Breast epithelium (tissue), 4 donors: ENCODE measurements at regions not wholly inside any gene's neighbourhood (a gene's known extent, or its start where the extent isn't known, plus 50 kb on each side); places are given as distances from the start of the nearest gene placed in this dataset.
"Not testable (repeated sequence)": the region's sequence is repeated elsewhere in the genome, so short reads cannot be mapped to it uniquely, and the experiment has no call there.

Experiments used
- DNase-seq, 2 donors: peaks; one replicate each; pipeline ENCODE4 v3.0.0-alpha.2; 2019; ENCODE audit warnings: low spot score in 2 of 2
- H3K27ac ChIP-seq, 2 donors: fragments of 200-600 bp; sonication (generic) in 1 of 2; one replicate each; pipeline ENCODE4 v1.5.1; 2016 to 2019; ENCODE audit warnings: mild to moderate bottlenecking in 1 of 2
- H3K27me3 ChIP-seq, 2 donors: fragments of 200-600 bp; sonication (generic) in 1 of 2; one replicate each; pipeline versions ENCODE4 v1.5.1 to v1.6.0; 2017 to 2019; ENCODE audit warnings: control low read depth in 1 of 2, mild to moderate bottlenecking in 1 of 2
- H3K36me3 ChIP-seq: fragments of 200-600 bp; one replicate; pipeline ENCODE4 v1.5.1; 2019
- H3K4me1 ChIP-seq, 2 donors: fragments of 200-600 bp; sonication (generic); one replicate each; pipeline ENCODE4 v1.5.1; 2016 to 2019; ENCODE audit warnings: control low read depth in 1 of 2
- H3K4me3 ChIP-seq, 3 donors: fragments of 200-600 bp; sonication (generic); 1 replicate in 2 of 3; 2 replicates in 1 of 3; pipeline ENCODE4 v1.5.1; 2016 to 2019; ENCODE audit warnings: mild to moderate bottlenecking in 3 of 3, moderate library complexity in 2 of 3
- H3K9me3 ChIP-seq, 2 donors: fragments of 200-600 bp; sonication (generic) in 1 of 2; one replicate each; pipeline ENCODE4 v1.5.1; 2016 to 2019; ENCODE audit warnings: control low read depth in 1 of 2
- POLR2A ChIP-seq: fragments of 450-650 bp; IDR thresholded peaks from one replicate; pipeline ENCODE4 v1.6.1; 2016; ENCODE audit warnings: antibody characterized with exemption, mild to moderate bottlenecking, moderate library complexity
- POLR2AphosphoS5 ChIP-seq, 3 donors: sonication (generic); formaldehyde crosslinking; IDR thresholded peaks; one replicate each; pipeline ENCODE4 v1.6.1; 2017; ENCODE audit warnings: antibody characterized with exemption in 3 of 3
- intact Hi-C: fragments of 100-400 bp; cut with DNase I; formaldehyde crosslinking; loops from one replicate; pipeline ENCODE4 v1.15.1; 2023; ENCODE audit warnings: low total_unique reads
- TF ChIP-seq, protein P1 (sequence below), 3 donors: fragments of 450-650 bp; IDR thresholded peaks; one replicate each; pipeline ENCODE4 v1.5.1; 2016 to 2017; ENCODE audit warnings: antibody characterized with exemption in 3 of 3, mild to moderate bottlenecking in 3 of 3, moderate library complexity in 3 of 3

DNA sequence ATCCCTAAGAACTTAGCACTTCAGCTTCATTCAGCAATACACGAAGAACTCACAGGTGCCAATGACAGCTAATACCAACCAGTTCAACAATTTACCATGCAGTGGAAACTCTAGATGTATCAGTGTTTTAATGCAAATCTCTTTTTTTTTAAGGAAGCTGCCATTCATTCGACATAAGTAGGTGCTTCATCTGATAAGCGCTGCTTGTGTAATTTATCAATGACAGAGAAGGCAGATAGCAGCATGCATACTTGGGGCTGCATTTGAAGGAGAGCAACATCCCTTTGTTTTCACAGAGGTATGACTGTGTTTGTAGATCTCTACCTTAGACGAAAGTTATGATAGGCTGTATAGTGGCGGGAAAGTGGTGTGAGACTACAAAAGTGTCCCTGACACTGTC, 977.1 kb downstream of the AACS start:
- H3K4me3 ChIP-seq = no peak overlapping the region
- intact Hi-C loops = no loop called here
- H3K27ac ChIP-seq = no peak overlapping the region
- TF ChIP-seq POLR2A (no peak), POLR2AphosphoS5 (IDR thresholded peaks at IDR 0.05) (no peak)
- TF ChIP-seq, protein P1, sequence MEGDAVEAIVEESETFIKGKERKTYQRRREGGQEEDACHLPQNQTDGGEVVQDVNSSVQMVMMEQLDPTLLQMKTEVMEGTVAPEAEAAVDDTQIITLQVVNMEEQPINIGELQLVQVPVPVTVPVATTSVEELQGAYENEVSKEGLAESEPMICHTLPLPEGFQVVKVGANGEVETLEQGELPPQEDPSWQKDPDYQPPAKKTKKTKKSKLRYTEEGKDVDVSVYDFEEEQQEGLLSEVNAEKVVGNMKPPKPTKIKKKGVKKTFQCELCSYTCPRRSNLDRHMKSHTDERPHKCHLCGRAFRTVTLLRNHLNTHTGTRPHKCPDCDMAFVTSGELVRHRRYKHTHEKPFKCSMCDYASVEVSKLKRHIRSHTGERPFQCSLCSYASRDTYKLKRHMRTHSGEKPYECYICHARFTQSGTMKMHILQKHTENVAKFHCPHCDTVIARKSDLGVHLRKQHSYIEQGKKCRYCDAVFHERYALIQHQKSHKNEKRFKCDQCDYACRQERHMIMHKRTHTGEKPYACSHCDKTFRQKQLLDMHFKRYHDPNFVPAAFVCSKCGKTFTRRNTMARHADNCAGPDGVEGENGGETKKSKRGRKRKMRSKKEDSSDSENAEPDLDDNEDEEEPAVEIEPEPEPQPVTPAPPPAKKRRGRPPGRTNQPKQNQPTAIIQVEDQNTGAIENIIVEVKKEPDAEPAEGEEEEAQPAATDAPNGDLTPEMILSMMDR (IDR thresholded peaks at IDR 0.05) = no peak
- no peak for DNase-seq
- H3K36me3 ChIP-seq = no peaks in the 10 kb centered on the region
- peaks cover 0 to 4% of the 10 kb centered on the region in 2 donors for H3K27me3 ChIP-seq
- H3K9me3 ChIP-seq = no peaks in the 10 kb centered on the region
- H3K4me1 ChIP-seq = no peaks in the 10 kb centered on the region

DNA sequence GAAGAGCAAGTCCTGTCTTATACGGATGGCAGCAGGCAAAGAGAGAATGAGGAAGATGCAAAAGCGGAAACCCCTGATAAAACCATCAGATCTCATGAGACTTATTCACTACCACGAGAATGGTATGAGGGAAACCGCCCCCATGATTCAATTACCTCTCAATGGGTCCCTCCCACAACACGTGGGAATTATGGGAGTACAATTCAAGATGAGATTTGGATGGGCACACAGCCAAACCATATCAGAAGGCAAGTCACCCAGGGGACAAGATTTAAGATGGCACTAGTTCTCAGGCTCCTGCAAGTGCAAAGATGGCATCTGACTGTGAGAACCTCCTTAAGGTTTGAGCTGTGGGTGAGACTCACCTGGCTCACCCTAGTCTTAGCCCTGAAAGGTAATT, 984.3 kb downstream of the AACS start:
- H3K27me3 ChIP-seq, intact Hi-C loops, H3K27ac ChIP-seq, H3K9me3 ChIP-seq, H3K4me3 ChIP-seq, H3K4me1 ChIP-seq, DNase-seq, H3K36me3 ChIP-seq: not testable (repeated sequence)

DNA sequence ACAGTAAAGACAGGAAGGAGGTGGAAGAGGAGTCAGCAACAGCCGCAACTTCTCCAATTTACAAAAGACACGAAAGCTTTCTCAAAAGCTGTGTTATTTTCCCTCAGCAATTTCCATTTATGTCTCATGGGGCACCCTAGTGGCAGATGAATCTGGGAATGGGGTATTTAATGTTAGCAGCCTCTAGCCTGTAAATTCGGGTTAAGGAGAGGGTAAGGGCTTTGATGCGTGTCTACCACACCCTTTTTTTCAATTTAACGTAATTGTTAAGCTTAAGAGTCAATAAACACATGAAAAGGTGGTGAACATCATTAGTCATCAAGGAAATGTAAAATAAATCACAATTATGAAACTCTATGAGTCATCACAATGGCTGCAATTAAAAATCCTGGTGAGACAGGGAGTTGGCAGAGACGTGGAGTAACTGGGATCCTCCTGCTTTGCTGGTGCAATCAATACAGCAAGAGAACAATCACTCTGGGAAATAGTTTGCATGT, 986.4 kb downstream of the AACS start:
- Histone ChIP-seq H3K36me3 (no peaks in the 10 kb centered on the region), H3K9me3 (no peaks in the 10 kb centered on the region), H3K27me3 (no peaks in the 10 kb centered on the region), H3K4me1 (no peaks in the 10 kb centered on the region), H3K27ac (no peak overlapping the region), H3K4me3 (no peak overlapping the region)
- DNase-seq = no peak
- intact Hi-C loops = no loop called here
- TF ChIP-seq POLR2AphosphoS5 (IDR thresholded peaks at IDR 0.05) = no peak
- TF ChIP-seq POLR2A = no peak
- TF ChIP-seq, protein P1 (IDR thresholded peaks at IDR 0.05) = no peak

DNA sequence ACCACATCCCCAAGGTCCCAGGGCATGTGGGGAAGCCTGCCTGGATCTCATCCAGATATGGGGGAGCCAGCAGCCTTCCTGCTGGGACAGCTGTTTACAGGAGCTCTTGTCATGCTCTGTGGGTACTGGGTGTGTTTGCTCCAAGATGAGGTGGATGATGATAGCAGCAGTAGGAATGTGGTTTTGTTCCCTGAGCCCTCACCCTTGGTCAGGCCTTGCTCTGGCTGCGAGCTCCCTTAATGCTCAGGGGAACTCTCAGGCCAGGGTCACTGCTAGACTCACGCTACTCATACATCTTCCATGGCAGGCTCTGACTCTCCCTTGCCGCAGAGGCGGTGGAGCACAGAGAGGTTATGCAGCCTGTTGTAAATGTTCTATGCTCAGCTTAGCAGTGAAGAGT, 990.3 kb downstream of the AACS start:
- no peak for DNase-seq
- H3K4me3 ChIP-seq = no peak overlapping the region
- H3K9me3 ChIP-seq = no peaks in the 10 kb centered on the region
- H3K36me3 ChIP-seq = no peaks in the 10 kb centered on the region
- no peak overlapping the region for H3K27ac ChIP-seq
- intact Hi-C loops = no loop called here
- no peak for TF ChIP-seq POLR2AphosphoS5 (IDR thresholded peaks at IDR 0.05)
- no peak for TF ChIP-seq POLR2A
- H3K27me3 ChIP-seq = no peaks in the 10 kb centered on the region
- no peaks in the 10 kb centered on the region for H3K4me1 ChIP-seq

DNA sequence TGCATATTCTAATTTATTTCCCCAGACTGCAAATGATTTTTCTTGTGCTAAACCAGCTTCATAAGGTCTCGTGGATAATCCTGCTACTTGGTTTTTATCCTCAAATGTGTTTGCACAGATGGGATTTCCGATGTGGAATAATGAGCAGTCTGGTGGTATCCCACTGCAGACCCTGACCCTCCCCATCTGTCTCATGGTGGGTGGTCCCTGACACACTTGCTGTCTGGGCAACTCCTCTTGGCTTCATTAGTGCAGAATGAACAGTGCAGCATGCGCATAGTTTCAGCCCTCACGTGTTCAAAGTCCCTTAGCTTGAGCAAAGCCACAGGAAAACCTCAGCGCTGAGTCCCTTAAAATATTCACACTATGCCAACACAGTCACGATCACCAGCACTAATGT, 996.5 kb downstream of the AACS start:
- Histone ChIP-seq H3K27ac (no peak overlapping the region), H3K4me3 (no peak overlapping the region), H3K4me1 (no peaks in the 10 kb centered on the region), H3K36me3 (no peaks in the 10 kb centered on the region), H3K9me3 (peaks cover 0 to 2% of the 10 kb centered on the region in 2 donors), H3K27me3 (no peaks in the 10 kb centered on the region)
- no peak for TF ChIP-seq POLR2AphosphoS5 (IDR thresholded peaks at IDR 0.05)
- intact Hi-C loops = no loop called here
- DNase-seq = no peak

DNA sequence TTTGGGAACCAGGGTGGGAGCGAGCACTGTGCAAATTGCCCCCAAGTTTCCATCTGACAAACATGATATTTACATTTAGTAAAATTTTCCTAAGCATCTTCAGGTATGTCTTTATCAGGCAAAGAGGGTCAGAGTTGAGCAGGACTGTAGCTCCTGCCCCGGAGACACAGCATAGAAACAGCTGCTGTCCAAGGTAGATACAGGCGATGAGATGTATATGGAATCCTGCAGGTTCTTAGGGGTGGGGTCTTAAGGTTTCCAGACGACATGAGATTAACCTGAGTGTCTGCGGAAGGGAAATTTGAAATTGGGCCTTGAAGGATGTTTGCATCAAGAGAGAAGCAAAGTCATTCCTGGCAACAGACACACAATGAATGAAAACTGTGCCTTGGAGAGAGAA, 998.8 kb downstream of the AACS start:
- Histone ChIP-seq H3K36me3 (no peaks in the 10 kb centered on the region), H3K4me1 (no peaks in the 10 kb centered on the region), H3K27ac (no peak overlapping the region), H3K27me3 (no peaks in the 10 kb centered on the region), H3K9me3 (peaks cover 0 to 8% of the 10 kb centered on the region in 2 donors), H3K4me3 (no peak overlapping the region)
- no peak for DNase-seq
- no peak for TF ChIP-seq POLR2AphosphoS5 (IDR thresholded peaks at IDR 0.05)
- TF ChIP-seq POLR2A = no peak
- TF ChIP-seq, protein P1 (IDR thresholded peaks at IDR 0.05) = no peak
- intact Hi-C loops = no loop called here
